GM12878 (cell line): ENCODE measurements at regions not wholly inside any gene's neighbourhood (a gene's known extent, or its start where the extent isn't known, plus 50 kb on each side); places are given as distances from the start of the nearest gene placed in this dataset.

Experiments used
- ATAC-seq: fragments of 200-7000 bp; cut with Tn5 transposase; 3 replicates; pipeline ENCODE4 v1.9.1; 2020; ENCODE audit warnings: mild to moderate bottlenecking, moderate library complexity
- BruUV-seq: library from RNA; stranded (reverse); fragments of 400-500 nt; replicated peaks from 2 replicates; lab custom pipeline; 2021; lab: Mats Ljungman, UMichigan
- CTCF ChIA-PET: fragments of 300-600 bp; sonication (Branson Sonifier 250); formaldehyde crosslinking; extraction: SDS; loops from one replicate; lab custom pipeline; 2021; ENCODE audit warnings: inconsistent platforms; lab: Yijun Ruan, JAX
- POLR2A ChIA-PET: fragments of 350-600 bp; formaldehyde crosslinking; extraction: SDS; loops from one replicate; lab custom pipeline; 2021; ENCODE audit warnings: inconsistent platforms; lab: Charles Lee
- RAD21 ChIA-PET: fragments of 300-600 bp; sonication (Branson Sonifier 250); formaldehyde crosslinking; loops from one replicate; lab custom pipeline; 2023; ENCODE audit warnings: antibody characterized with exemption; ENCODE audit not compliant: unreplicated experiment; lab: Charles Lee
- SMC1A ChIA-PET: fragments of 300-600 bp; sonication (Branson Sonifier 250); formaldehyde crosslinking; loops from one replicate; lab custom pipeline; 2023; ENCODE audit not compliant: unreplicated experiment, uncharacterized antibody; lab: Charles Lee
- DNase-seq: peaks from one replicate; pipeline ENCODE4 v3.0.0-alpha.2; 2011; ENCODE audit warnings: low read depth, low spot score
- FAIRE-seq: peaks from 3 replicates; lab custom pipeline; 2011; peaks lifted over from hg19 to GRCh38; lab: Jason Lieb, UNC
- H2AFZ ChIP-seq: 2 replicates; pipeline ENCODE4 v1.6.0; 2011; ENCODE audit warnings: low read depth, low read length, control low read depth; ENCODE audit not compliant: control insufficient read depth
- H3K27ac ChIP-seq: 2 replicates; pipeline ENCODE4 v1.5.1; 2011; ENCODE audit warnings: control low read depth; ENCODE audit not compliant: control insufficient read depth, insufficient read depth
- H3K27me3 ChIP-seq, 2 experiments: replicated peaks in 1 of 2; 2 replicates each; pipeline versions ENCODE4 v1.6.0 to v1.6.1; 2011; ENCODE audit warnings: low read length in 1 of 2; ENCODE audit not compliant: control insufficient read depth in 2 of 2, insufficient read depth in 2 of 2
- H3K36me3 ChIP-seq, 2 experiments: 2 replicates each; pipeline ENCODE4 v1.5.1; 2011; ENCODE audit warnings: low read length in 1 of 2; ENCODE audit not compliant: control insufficient read depth in 2 of 2, insufficient read depth in 2 of 2
- H3K4me1 ChIP-seq: 2 replicates; pipeline ENCODE4 v1.6.1; 2011; ENCODE audit warnings: mild to moderate bottlenecking, low read length, moderate library complexity, mixed read lengths; ENCODE audit not compliant: control insufficient read depth, insufficient read depth
- H3K4me2 ChIP-seq: 2 replicates; pipeline ENCODE4 v1.6.0; 2011; ENCODE audit warnings: control low read depth; ENCODE audit not compliant: control insufficient read depth, insufficient read depth
- H3K4me3 ChIP-seq: fragments of 200-600 bp; sonication (generic); 2 replicates; pipeline ENCODE4 v1.5.1; 2016
- H3K79me2 ChIP-seq: 2 replicates; pipeline ENCODE4 v1.6.0; 2011; ENCODE audit warnings: low read length; ENCODE audit not compliant: control insufficient read depth, insufficient read depth
- H3K9ac ChIP-seq: 2 replicates; pipeline ENCODE4 v1.8.0; 2011; ENCODE audit warnings: low read length, control low read depth, mixed read lengths; ENCODE audit not compliant: control insufficient read depth, insufficient read depth
- H3K9me3 ChIP-seq: replicated peaks from 3 replicates; pipeline ENCODE4 v1.5.1; 2011; ENCODE audit warnings: mild to moderate bottlenecking, low read length; ENCODE audit not compliant: control insufficient read depth, insufficient read depth
- H4K20me1 ChIP-seq: 2 replicates; pipeline ENCODE4 v1.6.0; 2011; ENCODE audit not compliant: control insufficient read depth, insufficient read depth
- ASH2L ChIP-seq: fragments of 300-600, 200-600 bp; sonication (generic); IDR thresholded peaks from 2 replicates; pipeline ENCODE4 v1.6.1; 2017; ENCODE audit warnings: low read depth, mild to moderate bottlenecking, borderline replicate concordance
- CEBPZ ChIP-seq: fragments of 150-350 bp; IDR thresholded peaks from 2 replicates; pipeline ENCODE4 v1.6.1; 2016; ENCODE audit warnings: low read depth, low read length
- CHD1 ChIP-seq: IDR thresholded peaks from 2 replicates; pipeline ENCODE4 v1.6.1; 2012; ENCODE audit warnings: low read depth, low read length, improper control_type of control experiment
- ESRRA ChIP-seq: IDR thresholded peaks from 2 replicates; pipeline ENCODE4 v1.6.1; 2012; ENCODE audit warnings: mild to moderate bottlenecking, low read length, improper control_type of control experiment
- GATAD2B ChIP-seq: fragments of 450-650 bp; conservative IDR thresholded peaks from 2 replicates; pipeline ENCODE4 v1.6.1; 2017; ENCODE audit warnings: low read depth, mild to moderate bottlenecking, moderate library complexity
- IRF5 ChIP-seq: fragments of 450-650 bp; IDR thresholded peaks from 2 replicates; pipeline ENCODE4 v1.6.1; 2017; ENCODE audit warnings: borderline replicate concordance
- NFXL1 ChIP-seq: fragments of 450-650 bp; IDR thresholded peaks from 2 replicates; pipeline ENCODE4 v1.6.1; 2017; ENCODE audit warnings: antibody characterized with exemption, mild to moderate bottlenecking, borderline replicate concordance
- NR2C2 ChIP-seq: IDR thresholded peaks from 2 replicates; pipeline ENCODE4 v1.6.1; 2011; ENCODE audit warnings: borderline replicate concordance, low read depth; ENCODE audit not compliant: control insufficient read depth, insufficient read length
- RCOR1 ChIP-seq: conservative IDR thresholded peaks from 2 replicates; pipeline ENCODE4 v1.6.1; 2012; ENCODE audit warnings: low read depth, low read length, improper control_type of control experiment
- SP1 ChIP-seq: IDR thresholded peaks from one replicate; pipeline ENCODE4 v1.6.1; 2011; ENCODE audit warnings: low read depth, low read length
- SPI1 ChIP-seq: IDR thresholded peaks from 2 replicates; pipeline ENCODE4 v1.6.1; 2011; ENCODE audit warnings: low read depth, mild to moderate bottlenecking, low read length, moderate library complexity, borderline replicate concordance; ENCODE audit not compliant: insufficient read depth
- ZBTB33 ChIP-seq: fragments of 450-650 bp; IDR thresholded peaks from 2 replicates; pipeline ENCODE4 v1.6.1; 2017; ENCODE audit warnings: mild to moderate bottlenecking
- ZNF24 ChIP-seq: fragments of 450-650 bp; IDR thresholded peaks from 2 replicates; pipeline ENCODE4 v1.6.1; 2017; ENCODE audit warnings: antibody characterized with exemption, mild to moderate bottlenecking
- ZSCAN29 ChIP-seq: fragments of 450-650 bp; IDR thresholded peaks from 2 replicates; pipeline ENCODE4 v1.6.1; 2017; ENCODE audit warnings: mild to moderate bottlenecking, moderate library complexity
- in situ Hi-C: fragments of 300-500 bp; cut with MboI; formaldehyde crosslinking; loops from 9 replicates; pipeline ENCODE4 v1.14.3; 2018; ENCODE audit warnings: mixed read lengths
- intact Hi-C: fragments of 100-400 bp; cut with micrococcal nuclease; formaldehyde crosslinking; loops from one replicate; pipeline ENCODE4 v1.14.2; 2022; ENCODE audit not compliant: unreplicated experiment

GRCh38 chr2:139645617-139646016 lies 865.4 kb upstream of the NXPH2 start (continued):
- no peak for TF ChIP-seq CEBPZ
- TF ChIP-seq CHD1: no peak

GRCh38 chr2:139643139-139643538 lies 862.9 kb upstream of the NXPH2 start:
- H3K27me3 ChIP-seq: no peaks in the 10 kb centered on the region
- H2AFZ ChIP-seq: no peak overlapping the region
- no peaks in the 10 kb centered on the region for H3K36me3 ChIP-seq
- H3K79me2 ChIP-seq: no peaks in the 10 kb centered on the region
- TF ChIP-seq SPI1 (no peak), ZSCAN29 (no peak), ESRRA (no peak), ASH2L (no peak), NFXL1 (no peak), RCOR1 (no peak), NR2C2 (no peak), GATAD2B (no peak), SP1 (no peak), ZNF24 (no peak), ZBTB33 (no peak), IRF5 (no peak)
- FAIRE-seq (no peak), DNase-seq (no peak), ATAC-seq (no peak)
- ChIA-PET POLR2A (no interaction called here), SMC1A (no interaction called here), CTCF (no interaction called here), RAD21 (no interaction called here)
- no peaks in the 10 kb centered on the region for H3K9me3 ChIP-seq
- no peaks in the 10 kb centered on the region for H4K20me1 ChIP-seq
- BruUV-seq: no TSS peak
- in situ Hi-C loops (no loop called here), intact Hi-C loops (no loop called here)
- H3K4me1 ChIP-seq: no peaks in the 10 kb centered on the region
- no peak overlapping the region for H3K4me3 ChIP-seq
- H3K27ac ChIP-seq: no peak overlapping the region
- no peak overlapping the region for H3K4me2 ChIP-seq
- H3K9ac ChIP-seq: no peak overlapping the region
